Spleen (tissue), 11 donors: ENCODE measurements at regions not wholly inside any gene's neighbourhood (a gene's known extent, or its start where the extent isn't known, plus 50 kb on each side); places are given as distances from the start of the nearest gene placed in this dataset.

Experiments used
- DNase-seq: peaks from one replicate; pipeline ENCODE4 v3.0.0-alpha.2; 2020
- H3K27ac ChIP-seq, 8 donors: fragments of 200-600 bp; sonication (generic) in 7 of 8; 1 replicate in 4 of 8; 2 replicates in 4 of 8; pipeline versions ENCODE4 v1.5.0 to v1.8.0; 2016 to 2021; ENCODE audit warnings: inconsistent platforms in 4 of 8, mild to moderate bottlenecking in 4 of 8, moderate library complexity in 1 of 8
- H3K27me3 ChIP-seq, 7 donors: fragments of 200-600 bp; sonication (generic) in 6 of 7; replicated peaks in 1 of 7; 1 replicate in 4 of 7; 2 replicates in 3 of 7; pipeline versions ENCODE4 v1.5.0 to v1.8.0; 2016 to 2021; ENCODE audit warnings: inconsistent platforms in 3 of 7, mild to moderate bottlenecking in 1 of 7
- H3K36me3 ChIP-seq, 6 donors: fragments of 200-600 bp; sonication (generic) in 5 of 6; 1 replicate in 4 of 6; 2 replicates in 2 of 6; pipeline versions ENCODE4 v1.5.0 to v1.8.0; 2016 to 2021; ENCODE audit warnings: inconsistent platforms in 2 of 6
- H3K4me1 ChIP-seq, 6 donors: fragments of 200-600 bp; sonication (generic) in 5 of 6; 1 replicate in 3 of 6; 2 replicates in 3 of 6; pipeline versions ENCODE4 v1.5.0 to v1.8.0; 2016 to 2021; ENCODE audit warnings: inconsistent platforms in 3 of 6
- H3K4me3 ChIP-seq, 8 donors: fragments of 200-600 bp; sonication (generic) in 7 of 8; 1 replicate in 4 of 8; 2 replicates in 4 of 8; pipeline versions ENCODE4 v1.5.0 to v1.8.0; 2016 to 2021; ENCODE audit warnings: inconsistent platforms in 4 of 8, mild to moderate bottlenecking in 4 of 8, moderate library complexity in 2 of 8
- H3K9me3 ChIP-seq, 8 donors: fragments of 200-600 bp; sonication (generic) in 7 of 8; 1 replicate in 4 of 8; 2 replicates in 4 of 8; pipeline versions ENCODE4 v1.5.0 to v1.8.0; 2016 to 2021; ENCODE audit warnings: inconsistent platforms in 4 of 8
- CTCF ChIP-seq, 11 experiments: fragments of 200-600 bp in 7 of 11; fragments of 450-650 bp in 4 of 11; sonication (generic) in 4 of 11; IDR thresholded peaks in 8 of 11; conservative IDR thresholded peaks in 3 of 11; 1 replicate in 7 of 11; 2 replicates in 4 of 11; pipeline versions ENCODE4 v1.4.0 to v1.8.0; 2016 to 2021; ENCODE audit warnings: antibody characterized with exemption in 11 of 11, inconsistent platforms in 4 of 11, mild to moderate bottlenecking in 1 of 11
- POLR2A ChIP-seq, 3 donors: fragments of 450-650 bp; IDR thresholded peaks; one replicate each; pipeline ENCODE4 v1.5.1; 2017; ENCODE audit warnings: antibody characterized with exemption in 3 of 3, mild to moderate bottlenecking in 1 of 3
- POLR2AphosphoS5 ChIP-seq, 3 donors: sonication (generic); formaldehyde crosslinking; IDR thresholded peaks; one replicate each; pipeline ENCODE4 v1.5.1; 2017; ENCODE audit warnings: antibody characterized with exemption in 3 of 3
- WGBS, 5 donors: extraction: QIAGEN DNeasy Blood & Tissue Kit in 3 of 5; methylation state at CpG; one replicate each; pipeline versions ENCODE4 v1.1.5 to v1.1.7; 2013 to 2018; 5-methylcytosine and 5-hydroxymethylcytosine counted together
- intact Hi-C: fragments of 100-400 bp; cut with DNase I; formaldehyde crosslinking; loops from one replicate; pipeline ENCODE4 v1.15.0; 2023; ENCODE audit warnings: low total_unique reads
- donor health status: healthy with polysubstance abuse.
- donor health status: DM: no; HTN: no; CAD: no; lungs with moderate emphysema.
- donor health status: DM: no; HTN: no; CAD: no.
- donor health status: Bipolar disorder and iron deficiency.
- donor health status: healthy.
- donor health status: DM: no; HTN: no; CAD: no.
- donor health status: DM: yes; HTN: yes; CAD: no.

- no peak for TF ChIP-seq CTCF (IDR thresholded peaks at IDR 0.05 in 8 of 11, conservative IDR thresholded peaks at IDR 0.05 in 3 of 11)
- no peak for TF ChIP-seq POLR2A (IDR thresholded peaks at IDR 0.05)
- TF ChIP-seq POLR2AphosphoS5 (IDR thresholded peaks at IDR 0.05) = no peak
- 82 to 90% (median 85%) methylated on average over 3 of the region's 3 CpGs for WGBS, 5 donors
- H3K27me3 ChIP-seq = no peaks in the 10 kb centered on the region
- no peak overlapping the region for H3K4me3 ChIP-seq
- H3K4me1 ChIP-seq = no peaks in the 10 kb centered on the region
- DNase-seq = no peak
- no peaks in the 10 kb centered on the region for H3K36me3 ChIP-seq
- peaks cover 0 to 11% (median 0%) of the 10 kb centered on the region in 8 donors for H3K9me3 ChIP-seq
- intact Hi-C loops = no loop called here
- H3K27ac ChIP-seq = no peak overlapping the region
These were observed 1200.2 kb upstream of the CDH6 start for GRCh38 chr5:29993286-29993685.

- peaks cover 0 to 10% (median 0%) of the 10 kb centered on the region in 8 donors for H3K9me3 ChIP-seq
- 54 to 73% (median 57%) methylated on average over 1 of the region's 1 CpG for WGBS, 5 donors
- H3K27ac ChIP-seq = no peak overlapping the region
- H3K4me1 ChIP-seq = no peaks in the 10 kb centered on the region
- no peak for DNase-seq
- intact Hi-C loops = no loop called here
- H3K27me3 ChIP-seq = no peaks in the 10 kb centered on the region
- H3K36me3 ChIP-seq = no peaks in the 10 kb centered on the region
- no peak overlapping the region for H3K4me3 ChIP-seq
- TF ChIP-seq CTCF (IDR thresholded peaks at IDR 0.05 in 8 of 11, conservative IDR thresholded peaks at IDR 0.05 in 3 of 11) (no peak), POLR2AphosphoS5 (IDR thresholded peaks at IDR 0.05) (no peak)
These were observed 1201.2 kb upstream of the CDH6 start for GRCh38 chr5:29992248-29992647.

GRCh38 chr5:29990681-29991080 is 1202.8 kb upstream of the CDH6 start:
- 64 to 88% (median 81%) methylated on average over 3 of the region's 3 CpGs for WGBS, 5 donors
- Histone ChIP-seq H3K9me3 (peaks cover 0 to 10% (median 0%) of the 10 kb centered on the region in 8 donors), H3K27me3 (no peaks in the 10 kb centered on the region), H3K4me1 (no peaks in the 10 kb centered on the region), H3K4me3 (no peak overlapping the region), H3K27ac (no peak overlapping the region), H3K36me3 (no peaks in the 10 kb centered on the region)
- DNase-seq = no peak
- TF ChIP-seq POLR2A (IDR thresholded peaks at IDR 0.05) (no peak), POLR2AphosphoS5 (IDR thresholded peaks at IDR 0.05) (no peak), CTCF (IDR thresholded peaks at IDR 0.05 in 8 of 11, conservative IDR thresholded peaks at IDR 0.05 in 3 of 11) (no peak)
- intact Hi-C loops = no loop called here

GRCh38 chr5:29984156-29984540 is 1209.3 kb upstream of the CDH6 start:
- no peaks in the 10 kb centered on the region for H3K36me3 ChIP-seq
- H3K27ac ChIP-seq = no peak overlapping the region
- H3K4me3 ChIP-seq = no peak overlapping the region
- DNase-seq = no peak
- no peak for TF ChIP-seq CTCF (IDR thresholded peaks at IDR 0.05 in 8 of 11, conservative IDR thresholded peaks at IDR 0.05 in 3 of 11)
- no peak for TF ChIP-seq POLR2A (IDR thresholded peaks at IDR 0.05)
- no peak for TF ChIP-seq POLR2AphosphoS5 (IDR thresholded peaks at IDR 0.05)
- peaks cover 0 to 13% (median 2%) of the 10 kb centered on the region in 8 donors for H3K9me3 ChIP-seq
- H3K4me1 ChIP-seq = no peaks in the 10 kb centered on the region
- intact Hi-C loops = no loop called here
- H3K27me3 ChIP-seq = no peaks in the 10 kb centered on the region
- 82 to 96% (median 93%) methylated on average over 1 of the region's 1 CpG for WGBS, 5 donors
